ENCODE measurements at regions not wholly inside any gene's neighbourhood (a gene's known extent, or its start where the extent isn't known, plus 50 kb on each side); places are given as distances from the start of the nearest gene placed in this dataset.
"Not testable (repeated sequence)": the region's sequence is repeated elsewhere in the genome, so short reads cannot be mapped to it uniquely, and the experiment has no call there.

DNA sequence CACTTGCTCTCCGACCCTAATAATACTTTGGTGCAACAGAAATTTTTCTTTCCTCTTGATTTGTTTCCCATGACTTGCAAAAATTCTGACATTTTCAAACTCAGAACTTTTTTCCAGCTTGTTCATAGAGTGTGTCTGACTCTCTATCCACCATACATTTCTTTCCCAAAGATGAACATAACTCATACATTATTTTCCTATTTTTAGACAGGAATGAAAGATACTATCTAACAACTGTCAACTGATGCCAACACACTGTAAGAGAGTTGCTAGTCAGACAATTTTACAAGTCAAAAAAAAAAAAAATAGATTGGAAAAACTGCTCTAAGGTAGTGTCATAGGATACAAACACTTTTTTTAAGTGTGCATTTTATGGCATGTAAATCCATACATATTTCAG lies 1001.0 kb upstream of the WWC1 start:
- DNase-seq = no peak

DNA sequence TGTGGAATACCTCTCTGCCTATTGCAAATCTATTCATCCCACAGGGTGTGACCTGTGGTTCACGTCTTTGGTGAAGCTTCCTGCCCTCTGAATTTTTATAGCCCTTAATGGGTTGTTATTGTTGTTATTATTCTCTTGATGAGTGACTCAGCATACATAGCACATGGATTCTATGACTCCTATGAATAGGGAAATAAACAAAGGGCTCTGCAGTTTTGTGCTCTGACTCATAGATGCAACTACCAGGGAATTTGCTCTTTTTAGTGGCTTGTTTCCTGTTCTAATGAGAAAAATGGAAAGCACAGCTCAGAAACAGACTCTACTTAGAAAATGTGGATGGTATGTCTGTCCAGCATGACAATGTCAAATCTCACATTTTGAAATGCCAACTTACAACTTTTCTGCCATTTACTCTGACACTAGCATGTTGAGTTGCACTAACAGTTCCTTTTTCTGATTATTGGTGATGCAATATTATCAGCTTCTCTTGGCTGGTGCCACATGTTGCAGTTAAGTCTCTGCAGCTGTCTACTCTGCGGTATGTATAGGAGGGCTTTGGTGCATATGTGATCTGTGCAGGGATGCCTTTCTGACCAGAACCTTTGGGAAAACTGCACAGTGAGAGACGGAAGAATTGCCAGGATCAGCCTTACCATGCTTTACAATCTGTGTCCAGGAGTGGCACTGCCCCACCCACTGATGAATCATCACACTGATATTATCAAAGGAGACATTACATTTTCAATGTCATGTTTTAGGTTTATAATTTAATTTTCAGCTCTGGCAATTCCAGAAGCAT lies 996.4 kb upstream of the WWC1 start:
- DNase-seq = no peak

DNA sequence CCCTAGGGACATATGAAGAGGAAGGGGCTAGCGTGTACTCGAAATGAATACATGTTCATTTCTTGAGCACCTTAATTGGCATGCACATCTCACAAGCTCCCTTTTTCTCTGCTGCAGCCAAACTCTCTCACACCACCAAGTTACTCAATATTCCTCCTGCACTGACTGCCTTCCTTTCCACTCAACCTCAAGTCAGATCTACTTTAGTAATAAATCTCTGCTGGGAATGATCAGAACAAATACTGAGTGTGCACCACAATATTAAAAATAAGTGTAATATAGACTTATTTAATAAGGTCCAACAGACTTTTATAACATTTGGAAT lies 995.8 kb upstream of the WWC1 start:
- no peak for DNase-seq

DNA sequence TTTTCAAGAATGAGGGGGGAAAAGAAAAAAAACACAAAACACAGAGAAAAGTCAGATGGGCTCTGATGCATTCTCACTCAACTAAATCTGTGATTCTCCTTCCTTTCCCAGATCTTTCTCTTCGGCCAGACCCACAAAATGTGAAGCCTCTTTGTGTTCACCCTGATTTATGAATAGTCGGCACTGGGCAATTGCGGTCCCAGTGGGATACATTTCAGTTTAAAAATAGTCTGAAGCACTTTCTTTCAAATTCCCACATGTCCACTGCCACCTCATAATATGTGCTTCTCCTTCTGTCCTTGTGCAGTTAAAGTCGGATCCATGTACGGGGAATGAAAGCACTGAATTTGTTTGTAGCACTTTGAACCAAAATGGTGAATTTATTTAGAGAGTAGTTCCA lies 995.4 kb upstream of the WWC1 start:
- no peak for DNase-seq

DNA sequence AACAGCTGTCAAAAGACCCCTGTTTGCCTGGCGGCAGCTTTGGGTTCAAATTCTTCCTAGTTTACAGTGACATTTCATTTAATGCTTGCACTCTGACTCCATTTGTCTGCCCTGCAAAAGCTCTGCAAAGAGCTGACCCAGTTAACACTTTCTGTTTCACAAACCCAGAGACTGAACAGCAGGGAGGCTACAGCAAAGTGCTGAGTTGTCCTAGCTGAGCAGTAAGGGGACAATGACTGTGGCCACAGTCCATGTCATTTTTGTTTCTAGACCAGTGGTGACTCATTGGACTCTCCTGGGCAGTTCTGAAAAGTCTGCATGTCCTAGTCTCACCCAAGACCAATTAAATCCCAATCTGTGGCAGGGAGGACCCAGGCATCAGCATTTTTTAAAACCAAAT lies 994.8 kb upstream of the WWC1 start:
- DNase-seq = no peak

DNA sequence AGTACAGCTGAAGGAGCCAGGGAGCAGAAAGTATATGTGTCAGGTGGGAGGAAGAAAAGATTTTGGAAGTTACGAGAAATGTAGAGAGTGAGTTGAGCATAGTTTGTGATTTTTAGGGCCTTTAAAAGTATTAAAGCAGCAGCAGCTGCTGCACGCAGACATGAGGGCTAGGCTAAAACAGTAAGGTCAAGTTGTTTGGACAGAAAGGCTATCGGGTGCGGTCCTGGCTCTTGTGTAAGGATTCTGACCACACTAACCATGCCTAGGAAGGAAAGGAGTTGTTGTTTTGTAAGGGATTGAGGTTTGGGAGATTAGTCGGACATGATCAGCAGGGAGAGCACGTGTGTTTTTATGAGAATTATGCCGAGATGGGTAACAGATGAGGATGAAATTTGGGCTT lies 991.6 kb upstream of the WWC1 start:
- DNase-seq = not testable (repeated sequence)

DNA sequence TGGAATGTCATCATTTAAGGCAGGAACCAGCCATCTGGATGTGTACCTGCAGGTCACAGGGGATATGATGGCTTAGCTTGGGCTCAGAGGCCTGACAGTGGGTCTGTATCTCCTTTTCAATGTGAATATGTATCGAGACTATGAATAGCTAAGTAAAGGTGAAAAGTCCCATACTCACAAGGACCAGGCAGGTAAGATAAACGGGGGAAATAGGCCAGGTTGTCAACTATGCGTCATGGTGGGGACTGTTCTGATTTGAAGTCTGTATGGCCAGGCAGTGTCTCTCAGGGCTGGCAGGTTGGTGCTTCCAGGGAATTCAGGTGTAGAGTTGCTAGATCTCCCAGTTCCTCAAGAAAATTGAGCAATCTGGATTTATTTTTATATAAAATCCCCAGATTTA lies 987.9 kb upstream of the WWC1 start:
- DNase-seq = no peak

DNA sequence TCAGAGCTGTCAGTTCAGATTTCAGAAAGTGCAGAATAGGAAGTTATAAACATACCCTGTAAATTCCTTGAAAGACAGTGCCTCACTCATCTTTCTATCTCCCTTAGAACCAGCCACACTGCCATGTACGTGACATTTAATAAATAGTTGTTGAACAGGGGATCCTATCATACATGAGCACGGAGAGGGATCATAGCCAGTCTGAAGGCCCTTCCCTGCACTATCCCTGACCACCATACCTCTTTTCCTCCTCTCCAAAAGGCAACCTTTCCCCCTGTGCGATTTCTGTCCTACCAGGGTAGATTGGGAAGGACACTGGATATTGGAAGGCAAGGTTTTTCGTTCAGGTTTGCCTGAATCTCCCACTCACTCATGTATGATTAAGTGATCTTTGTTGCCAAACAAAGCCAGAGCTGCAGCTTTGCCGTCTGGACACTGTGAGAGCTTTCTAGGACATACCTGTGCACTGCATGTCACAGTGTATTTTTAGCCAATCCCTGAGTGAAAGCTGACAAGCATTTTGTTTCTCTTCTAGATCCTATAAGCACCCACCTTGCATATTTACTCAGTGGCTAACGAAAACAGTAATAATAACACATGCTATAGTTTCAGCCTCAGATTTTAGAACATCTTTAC lies 986.5 kb upstream of the WWC1 start:
- DNase-seq = no peak

DNA sequence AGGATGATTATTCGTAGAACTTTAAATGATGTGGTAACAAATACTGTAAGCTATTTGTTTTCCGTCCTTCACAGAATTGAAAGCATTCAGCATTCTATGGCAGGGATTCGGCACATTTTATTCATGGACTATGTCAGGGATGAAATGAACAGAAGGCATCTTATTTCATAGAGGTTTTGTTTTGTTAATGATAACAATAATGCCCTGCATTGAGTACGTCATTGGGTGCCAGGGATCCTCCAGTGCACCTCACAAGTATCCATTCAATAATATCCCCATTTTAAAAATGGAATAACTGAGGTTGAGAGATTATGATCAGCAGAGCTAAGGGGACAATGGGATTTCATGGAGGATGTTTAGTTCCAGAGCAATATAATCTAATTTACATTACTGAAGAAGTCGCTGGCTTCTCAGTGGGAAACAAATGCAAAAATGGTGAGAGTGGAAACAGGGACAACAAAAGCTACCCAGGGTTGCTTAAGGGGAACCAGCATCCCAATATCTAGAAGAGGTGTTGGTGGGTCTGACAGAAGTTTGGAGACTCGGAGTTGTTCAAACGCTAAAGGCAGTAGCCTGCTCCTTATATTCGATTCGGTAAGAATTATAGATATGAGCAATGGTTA lies 985.7 kb upstream of the WWC1 start:
- no peak for DNase-seq

DNA sequence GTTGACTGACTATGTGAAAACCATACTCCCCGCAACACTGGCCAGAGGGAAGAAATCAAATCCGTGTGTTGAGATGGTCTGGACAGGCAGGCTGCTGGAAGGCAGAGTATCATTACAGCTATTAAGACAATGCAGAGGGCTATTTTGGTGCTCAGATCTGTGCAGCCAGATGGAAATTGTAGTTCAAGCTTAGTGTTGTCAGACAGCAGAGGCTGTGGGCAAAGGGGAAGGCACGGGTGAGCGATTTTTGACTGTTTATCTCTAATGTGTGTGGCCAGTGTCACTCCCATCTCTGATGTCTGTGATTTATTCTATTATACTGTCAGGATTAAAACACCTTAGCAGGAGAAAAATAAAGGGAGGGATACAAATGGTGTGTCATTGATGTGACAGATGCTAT lies 984.4 kb upstream of the WWC1 start:
- DNase-seq = no peak

DNA sequence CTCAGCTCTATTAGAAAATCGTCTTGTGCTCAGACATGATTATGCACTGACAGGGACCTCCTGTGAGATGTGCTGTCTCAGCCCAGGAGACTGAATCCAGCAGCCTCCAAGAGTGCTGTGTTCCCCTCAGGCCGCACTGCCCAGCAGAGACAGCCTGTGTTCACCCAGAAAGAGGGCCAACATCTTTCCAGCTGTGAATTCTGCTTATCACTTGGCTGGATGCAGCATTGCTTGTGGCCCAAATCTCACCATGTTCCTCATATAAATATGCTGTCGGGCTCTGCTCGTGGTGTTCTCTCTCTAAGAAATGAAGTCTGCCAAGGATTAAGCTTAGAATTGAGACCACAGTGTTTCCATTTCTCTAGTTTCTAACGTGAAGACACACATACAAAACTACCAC lies 983.0 kb upstream of the WWC1 start:
- no peak for DNase-seq

DNA sequence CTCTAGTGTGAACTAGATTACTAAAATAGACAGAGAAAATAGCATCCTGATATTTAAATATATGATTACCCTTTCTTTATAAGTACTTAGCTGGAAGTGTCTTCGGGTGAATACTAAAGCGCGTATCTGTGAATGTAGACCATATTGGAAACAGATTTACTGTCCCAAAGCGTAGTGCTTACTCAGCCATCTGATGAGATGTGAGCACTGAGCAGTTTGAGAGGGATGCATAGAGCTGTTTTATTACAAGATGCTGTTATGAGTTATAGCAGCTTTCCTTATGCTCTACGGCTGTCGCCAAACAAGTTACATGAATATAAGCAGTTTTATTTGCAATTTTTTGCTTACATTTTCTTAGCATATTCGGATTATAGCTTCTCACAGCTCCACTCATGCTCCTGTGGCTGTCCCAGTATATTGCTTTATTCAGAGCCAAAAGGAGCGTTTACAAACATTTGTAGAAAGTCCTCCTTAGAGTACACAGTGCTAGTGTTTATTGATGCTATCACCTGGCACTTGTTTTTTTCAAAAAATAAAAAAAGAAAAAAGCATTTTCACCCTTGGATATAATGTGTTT lies 981.4 kb upstream of the WWC1 start:
- no peak for DNase-seq

DNA sequence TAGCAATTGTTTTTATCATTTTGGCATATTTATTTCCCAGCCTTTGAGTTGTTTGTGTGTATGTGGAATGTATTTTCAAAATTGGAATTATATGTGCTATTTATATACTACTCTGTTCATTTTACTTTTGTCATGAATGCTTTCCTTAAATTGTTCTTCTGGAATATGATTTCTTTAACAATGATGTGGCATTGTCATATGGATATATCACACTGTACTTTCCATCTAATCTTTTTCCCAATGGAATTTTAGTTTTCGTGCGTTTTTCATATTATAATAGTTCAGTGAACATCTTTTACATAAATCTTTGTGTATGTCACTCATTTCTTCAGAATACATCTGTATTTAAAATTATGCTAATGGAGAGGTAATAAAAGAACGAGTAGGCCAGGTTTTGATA lies 980.1 kb upstream of the WWC1 start:
- DNase-seq = no peak

DNA sequence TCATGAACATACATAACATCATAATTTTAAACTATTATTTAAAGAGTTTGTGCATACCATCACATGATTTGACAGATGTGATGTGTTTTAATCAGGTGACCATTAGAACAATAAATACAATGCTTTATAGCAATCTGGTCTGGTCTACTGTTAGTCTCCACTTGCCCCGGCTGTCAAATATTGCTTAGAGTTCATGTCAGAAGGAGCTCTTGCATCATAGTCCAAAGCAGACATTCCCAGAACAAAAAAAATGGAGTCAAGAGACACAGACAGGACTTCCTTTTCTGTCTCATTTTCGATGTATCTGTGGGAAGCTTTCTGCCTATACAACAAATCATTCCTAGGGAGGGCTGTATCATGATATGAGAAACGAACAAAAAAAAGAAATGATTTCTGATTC lies 979.2 kb upstream of the WWC1 start:
- DNase-seq = no peak

DNA sequence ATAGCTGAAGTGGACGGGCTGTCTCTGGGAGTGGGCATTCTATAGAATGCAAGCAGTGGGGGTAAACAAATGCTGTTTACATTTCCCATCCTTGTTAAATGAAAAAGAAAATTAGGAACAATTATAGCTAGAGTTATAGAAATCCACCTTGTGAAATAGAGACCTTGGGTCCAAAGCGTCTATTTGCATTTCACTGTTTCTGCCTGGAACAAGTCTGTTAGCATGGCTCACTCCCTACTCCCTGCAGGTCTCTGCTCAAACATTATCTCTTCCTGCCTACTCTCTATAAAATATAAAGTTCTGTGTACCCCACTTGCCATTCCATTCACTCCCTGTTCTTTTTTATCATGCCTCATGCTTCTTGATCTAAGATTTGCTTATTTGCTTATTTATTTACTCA lies 975.7 kb upstream of the WWC1 start:
- DNase-seq = no peak

DNA sequence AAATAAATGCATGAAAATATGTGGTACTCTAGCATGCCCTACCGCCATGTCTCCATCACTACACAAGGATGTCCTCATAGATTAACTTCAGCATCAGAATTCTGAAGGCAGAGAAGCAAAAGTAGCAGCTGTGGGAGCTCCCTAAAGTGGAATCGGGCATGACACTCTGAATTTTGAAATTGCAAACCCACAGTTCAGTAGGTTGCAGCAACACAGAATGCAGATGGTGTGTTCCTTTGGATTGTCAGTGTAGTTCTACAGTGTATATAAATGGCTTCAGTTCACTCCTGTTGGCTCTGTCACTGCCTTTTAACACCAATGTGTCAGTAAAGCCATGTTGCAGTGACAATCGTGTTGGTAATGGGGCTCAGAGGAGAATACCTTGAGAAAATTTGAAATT lies 973.6 kb upstream of the WWC1 start:
- no peak for DNase-seq

DNA sequence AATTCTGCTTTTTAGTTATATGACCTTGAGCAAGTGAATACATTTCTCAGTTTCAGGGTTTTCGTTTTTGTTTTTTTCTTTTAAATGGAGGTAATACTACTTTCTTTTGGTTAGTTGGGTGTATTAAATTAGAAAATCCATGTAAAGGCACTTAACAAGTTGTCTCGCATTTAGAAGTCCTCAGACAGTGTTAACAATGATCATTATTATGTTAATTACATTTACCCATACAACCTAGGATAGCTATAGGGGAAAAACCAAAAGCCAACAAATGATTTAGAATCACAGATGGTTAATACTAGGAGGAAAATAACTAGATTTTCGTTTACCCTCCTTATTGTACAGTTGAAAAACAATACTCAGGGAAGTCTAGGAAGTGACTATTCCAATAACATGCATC lies 972.2 kb upstream of the WWC1 start:
- no peak for DNase-seq

DNA sequence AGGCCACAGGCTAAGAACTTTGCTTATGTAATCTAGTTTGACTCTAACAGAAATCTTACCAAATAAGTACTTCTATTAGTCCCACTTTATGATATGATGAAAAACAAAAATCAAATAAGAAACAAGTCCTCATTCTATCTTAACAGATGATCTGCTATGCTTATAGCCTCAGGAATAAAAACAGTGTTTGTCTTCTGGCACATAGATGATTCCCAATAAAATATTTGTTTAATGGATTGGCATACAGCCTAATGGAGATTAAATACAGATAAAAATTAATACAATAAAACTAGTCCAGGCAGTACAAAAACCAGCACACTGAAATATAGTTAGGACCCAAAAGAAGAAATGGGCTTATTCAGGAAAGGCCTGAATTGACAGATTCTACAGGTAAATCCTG lies 971.4 kb upstream of the WWC1 start:
- DNase-seq = no peak

DNA sequence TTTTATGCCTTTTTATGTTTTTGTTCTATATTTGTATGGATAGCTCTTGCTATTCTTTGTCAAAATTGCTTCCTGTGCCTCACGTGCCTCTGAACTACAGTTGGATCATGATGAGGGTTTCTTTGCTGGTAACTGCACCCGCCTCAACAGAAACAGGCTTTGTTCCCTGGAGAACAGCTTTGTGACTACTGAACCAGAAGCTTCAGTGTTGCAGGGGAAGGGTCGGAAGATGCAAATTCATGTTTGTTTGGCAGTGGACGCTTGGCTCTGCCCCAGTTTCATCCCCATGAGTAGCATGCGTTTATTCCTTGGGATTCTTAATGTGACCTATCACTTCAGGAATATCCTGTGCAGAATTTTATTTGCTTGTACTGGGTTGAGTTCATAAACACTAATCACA lies 959.1 kb upstream of the WWC1 start:
- DNase-seq = no peak

DNA sequence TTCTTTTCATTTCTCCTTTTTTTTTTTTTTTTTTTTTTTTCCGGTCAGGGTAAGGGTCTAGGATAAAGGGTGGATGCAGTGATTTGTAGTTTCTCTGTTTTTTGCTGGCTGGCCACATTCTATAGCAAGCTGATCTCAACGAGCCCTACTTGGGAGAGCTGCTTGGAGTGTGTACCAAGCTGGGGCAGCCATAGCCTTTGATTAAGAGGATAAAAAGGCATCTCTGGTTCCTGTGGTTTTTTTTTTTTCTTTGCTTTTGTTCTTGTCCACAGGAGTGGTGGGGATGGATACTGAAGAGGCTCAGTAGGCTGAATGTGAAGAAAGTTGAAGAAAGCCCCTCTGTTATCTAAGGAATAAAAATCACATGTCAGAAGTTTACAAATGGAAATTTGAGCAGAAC lies 955.3 kb upstream of the WWC1 start:
- DNase-seq = no peak

DNA sequence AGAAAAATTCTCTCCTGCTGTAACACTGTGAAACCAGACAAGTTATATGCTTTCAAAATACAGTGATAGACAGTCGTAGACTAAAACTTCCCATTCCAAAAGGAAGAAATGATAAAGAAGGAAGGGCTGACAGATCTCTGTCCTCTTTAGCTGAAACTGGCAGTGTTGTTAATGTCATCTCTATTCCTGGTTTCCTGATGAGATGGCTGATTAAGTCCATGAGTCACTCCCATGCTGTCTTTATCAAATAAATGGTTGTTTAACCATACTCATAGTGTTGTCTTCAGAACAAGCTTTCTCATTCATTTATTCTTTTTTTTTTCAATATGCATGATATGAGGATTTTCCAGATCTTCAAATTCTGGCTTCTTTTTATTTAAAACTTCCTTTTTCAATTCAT lies 952.2 kb upstream of the WWC1 start:
- DNase-seq = no peak

DNA sequence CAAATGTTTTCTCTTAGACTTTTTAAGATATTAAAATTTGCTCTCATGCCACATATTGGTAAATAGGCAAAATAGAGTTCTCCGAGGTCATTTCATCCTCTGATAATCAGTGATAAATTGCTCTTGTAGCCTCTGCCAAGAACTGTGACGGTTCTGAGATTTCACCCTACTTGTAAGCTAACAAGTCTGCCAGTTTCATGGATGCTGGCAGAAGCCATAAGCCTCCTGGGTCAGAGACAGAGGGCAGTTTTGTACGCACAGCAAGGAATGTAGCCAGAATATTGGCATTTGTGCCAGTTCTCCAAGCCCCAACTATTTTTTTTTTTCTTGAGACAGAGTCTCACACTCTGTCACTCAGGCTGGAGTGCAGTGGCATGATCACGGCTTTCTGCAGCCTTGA lies 945.0 kb upstream of the WWC1 start:
- no peak for DNase-seq

DNA sequence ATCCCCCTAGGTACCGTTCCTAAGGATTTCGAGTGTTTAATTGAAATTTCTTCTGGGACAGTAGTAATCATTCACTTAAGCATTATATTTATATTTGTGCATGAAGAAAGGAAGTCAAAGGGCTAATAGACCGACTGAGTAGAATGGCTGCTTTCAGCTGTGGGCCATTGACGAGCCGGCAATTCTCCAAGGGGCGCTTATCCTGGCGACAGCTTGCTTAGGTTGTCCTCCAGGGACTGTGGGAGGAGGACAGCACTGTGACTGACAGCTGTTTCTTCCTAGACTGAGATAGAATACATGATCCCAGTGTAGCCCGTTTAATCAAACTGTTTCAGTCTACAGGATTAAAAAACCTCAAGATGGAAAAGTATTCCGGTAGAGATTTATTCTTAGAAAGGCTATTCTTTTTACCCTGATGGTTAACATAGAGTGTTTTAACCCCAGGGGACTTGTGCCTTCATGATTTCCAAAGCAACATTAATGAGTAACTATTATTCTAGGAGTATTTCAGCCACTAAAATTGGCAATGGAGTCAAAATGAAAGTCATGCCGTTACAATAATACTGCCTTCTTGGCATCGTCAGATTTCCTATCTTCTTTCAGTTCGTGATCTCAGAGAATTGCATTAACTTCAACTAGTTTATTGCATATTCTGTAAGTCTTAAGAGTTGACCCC lies 943.1 kb upstream of the WWC1 start:
- no peak for DNase-seq

DNA sequence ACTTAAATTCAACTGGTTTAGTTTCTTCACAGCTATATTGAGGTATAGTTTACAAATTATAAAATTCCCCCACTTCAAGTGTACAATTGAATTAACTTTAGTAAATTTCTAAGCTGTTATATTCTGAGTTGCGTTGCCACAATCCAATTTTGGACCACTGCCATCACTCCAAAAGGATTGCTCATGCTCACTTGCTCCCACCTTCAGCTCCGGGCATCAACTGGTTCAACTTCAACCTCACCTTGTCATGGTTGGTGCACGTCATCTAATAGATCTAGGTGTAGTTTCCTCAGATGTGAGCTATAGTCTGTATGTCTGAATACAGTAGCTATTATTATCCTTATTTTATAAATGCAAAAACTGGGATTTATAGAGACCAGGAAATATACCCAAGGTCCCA lies 942.5 kb upstream of the WWC1 start:
- DNase-seq = no peak

All from CD4-positive, alpha-beta T cell treated with Interleukin-6 for 4 hours (primary cell).